Skeletal muscle tissue (tissue), 3 donors: ENCODE measurements at regions not wholly inside any gene's neighbourhood (a gene's known extent, or its start where the extent isn't known, plus 50 kb on each side); places are given as distances from the start of the nearest gene placed in this dataset.

Source experiments
- H3K27ac ChIP-seq: one replicate; pipeline ENCODE4 v1.7.0; 2013; ENCODE audit warnings: mild to moderate bottlenecking, low read depth, low read length, inconsistent platforms
- H3K27me3 ChIP-seq, 3 donors: one replicate each; pipeline ENCODE4 v1.7.0; 2013; ENCODE audit warnings: low read length in 3 of 3; ENCODE audit not compliant: control insufficient read depth in 3 of 3, insufficient read depth in 3 of 3
- H3K36me3 ChIP-seq, 3 donors: one replicate each; pipeline ENCODE4 v1.7.0; 2013; ENCODE audit warnings: low read length in 3 of 3; ENCODE audit not compliant: control insufficient read depth in 3 of 3, insufficient read depth in 3 of 3
- H3K4me1 ChIP-seq, 3 donors: one replicate each; pipeline ENCODE4 v1.7.0; 2013; ENCODE audit warnings: low read length in 3 of 3, mild to moderate bottlenecking in 3 of 3; ENCODE audit not compliant: control insufficient read depth in 3 of 3, insufficient read depth in 3 of 3
- H3K4me3 ChIP-seq, 3 donors: one replicate each; pipeline ENCODE4 v1.7.0; 2013; ENCODE audit warnings: low read length in 3 of 3
- H3K9ac ChIP-seq, 3 donors: one replicate each; pipeline ENCODE4 v1.7.0; 2013; ENCODE audit warnings: low read length in 3 of 3, mild to moderate bottlenecking in 3 of 3, moderate library complexity in 2 of 3, low read depth in 1 of 3
- H3K9me3 ChIP-seq, 3 donors: one replicate each; pipeline ENCODE4 v1.7.0; 2013; ENCODE audit warnings: low read length in 3 of 3; ENCODE audit not compliant: control insufficient read depth in 3 of 3
- donor health status: Osteomylitis.

DNA sequence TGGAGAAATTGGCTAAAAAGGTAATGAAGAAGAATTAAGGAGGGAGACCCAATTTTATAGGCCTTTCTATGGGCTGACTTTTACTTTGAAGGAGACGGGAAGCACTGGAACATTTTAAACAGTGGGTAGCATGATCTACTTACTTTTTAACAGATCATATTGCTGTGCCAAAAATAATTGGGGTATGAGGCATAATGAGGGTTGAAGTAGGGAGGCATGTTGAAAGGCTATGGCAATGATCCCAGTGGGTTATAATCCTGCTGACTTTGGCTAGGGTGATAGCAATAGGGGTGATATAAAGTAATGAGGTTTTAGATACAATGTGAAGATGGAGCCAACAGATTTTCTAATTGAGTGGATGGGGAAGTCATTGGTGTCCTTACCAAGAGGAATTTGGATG lies 73.2 kb downstream of the GPR37 start:
- no peaks in the 10 kb centered on the region for H3K9me3 ChIP-seq
- H3K27me3 ChIP-seq, result no peaks in the 10 kb centered on the region
- H3K4me1 ChIP-seq, result peaks cover 0 to 6% (median 0%) of the 10 kb centered on the region in 3 donors
- no peak overlapping the region for H3K4me3 ChIP-seq
- H3K9ac ChIP-seq, result no peak overlapping the region
- no peak overlapping the region for H3K27ac ChIP-seq
- H3K36me3 ChIP-seq, result no peaks in the 10 kb centered on the region

DNA sequence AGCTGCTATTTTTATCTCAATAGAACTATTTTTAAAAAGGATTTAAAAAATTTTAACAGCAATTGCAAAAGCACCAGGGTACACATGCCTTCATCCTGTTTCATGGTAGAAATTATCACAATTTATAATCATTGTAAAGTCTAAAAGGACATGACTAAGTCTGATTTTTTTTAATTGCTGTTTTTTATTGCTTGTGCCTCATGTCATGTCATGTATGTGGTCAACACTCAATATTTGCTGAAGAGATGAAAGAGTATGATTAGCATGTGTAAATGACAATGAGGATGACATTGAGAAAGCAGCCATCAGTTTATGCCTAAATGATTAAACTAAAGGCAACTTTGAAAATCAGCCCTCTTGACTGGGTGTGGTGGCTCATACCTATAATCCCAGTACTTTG lies 74.8 kb downstream of the GPR37 start:
- Histone ChIP-seq H3K27me3 (no peaks in the 10 kb centered on the region), H3K4me1 (peaks cover 0 to 6% (median 0%) of the 10 kb centered on the region in 3 donors), H3K4me3 (no peak overlapping the region), H3K27ac (no peak overlapping the region), H3K36me3 (no peaks in the 10 kb centered on the region), H3K9ac (no peak overlapping the region), H3K9me3 (no peaks in the 10 kb centered on the region)

DNA sequence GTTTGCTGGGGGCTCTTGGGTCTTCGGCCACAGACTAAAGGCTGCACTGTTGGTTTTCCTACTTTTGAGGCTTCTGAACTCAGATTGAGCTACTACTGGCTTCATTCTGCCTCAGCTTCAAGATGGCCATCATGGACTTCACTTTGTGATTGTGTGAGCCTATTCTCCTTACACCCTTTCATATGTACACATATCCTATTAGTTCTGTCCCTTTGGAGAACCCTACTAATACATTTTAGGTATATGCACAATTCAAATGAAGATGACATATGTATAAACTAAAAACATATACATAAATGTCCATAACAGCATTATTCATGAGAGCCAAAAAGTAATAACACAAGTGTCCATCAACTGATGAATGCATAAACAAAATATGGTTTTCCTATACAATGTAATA lies 75.7 kb downstream of the GPR37 start:
- Histone ChIP-seq H3K4me3 (no peak overlapping the region), H3K9me3 (no peaks in the 10 kb centered on the region), H3K36me3 (no peaks in the 10 kb centered on the region), H3K9ac (no peak overlapping the region), H3K27me3 (no peaks in the 10 kb centered on the region), H3K4me1 (peaks cover 0 to 6% (median 0%) of the 10 kb centered on the region in 3 donors), H3K27ac (no peak overlapping the region)

DNA sequence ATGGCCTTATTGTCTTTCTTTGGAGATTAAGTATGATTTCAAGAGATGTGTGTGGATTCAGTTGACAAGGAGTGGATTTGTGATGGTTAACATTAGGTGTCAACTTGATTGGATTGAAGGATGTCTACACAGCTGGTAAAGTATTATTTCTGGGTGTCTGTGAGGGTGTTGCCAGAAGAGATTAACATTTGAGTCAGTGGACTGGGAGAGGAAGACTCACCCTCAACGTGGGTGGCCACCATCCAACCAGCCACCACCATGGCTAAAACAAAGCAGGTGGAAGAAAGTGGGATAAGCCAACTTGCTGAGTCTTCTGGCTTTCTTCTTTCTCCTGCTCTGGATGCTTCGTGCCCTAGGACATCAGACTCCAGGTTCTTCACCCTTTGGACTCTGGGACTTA lies 76.1 kb downstream of the GPR37 start:
- Histone ChIP-seq H3K27me3 (no peaks in the 10 kb centered on the region), H3K27ac (no peak overlapping the region), H3K4me1 (peaks cover 0 to 6% (median 0%) of the 10 kb centered on the region in 3 donors), H3K9ac (no peak overlapping the region), H3K36me3 (no peaks in the 10 kb centered on the region), H3K9me3 (no peaks in the 10 kb centered on the region), H3K4me3 (no peak overlapping the region)

DNA sequence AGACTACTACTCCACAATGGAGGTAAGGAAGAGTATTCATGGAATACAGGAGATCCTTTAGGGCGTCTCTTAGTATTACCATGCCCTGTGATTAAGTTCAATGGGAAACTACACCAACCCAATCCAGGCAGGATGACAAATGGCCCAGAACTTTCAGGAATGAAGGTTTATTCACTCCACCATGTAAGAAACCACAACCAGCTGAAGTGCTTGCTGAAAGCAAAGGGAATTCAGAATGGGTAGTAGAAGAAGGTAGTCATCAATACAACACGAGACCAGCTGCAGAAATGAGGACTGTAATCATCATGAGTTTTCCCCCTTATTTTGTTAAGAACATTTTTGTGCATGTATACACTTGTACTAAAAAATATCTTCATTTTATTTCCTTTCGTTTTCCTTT lies 76.6 kb downstream of the GPR37 start:
- Histone ChIP-seq H3K27me3 (no peaks in the 10 kb centered on the region), H3K36me3 (no peaks in the 10 kb centered on the region), H3K4me3 (no peak overlapping the region), H3K4me1 (peaks cover 0 to 6% (median 0%) of the 10 kb centered on the region in 3 donors), H3K27ac (no peak overlapping the region), H3K9me3 (no peaks in the 10 kb centered on the region), H3K9ac (no peak overlapping the region)

DNA sequence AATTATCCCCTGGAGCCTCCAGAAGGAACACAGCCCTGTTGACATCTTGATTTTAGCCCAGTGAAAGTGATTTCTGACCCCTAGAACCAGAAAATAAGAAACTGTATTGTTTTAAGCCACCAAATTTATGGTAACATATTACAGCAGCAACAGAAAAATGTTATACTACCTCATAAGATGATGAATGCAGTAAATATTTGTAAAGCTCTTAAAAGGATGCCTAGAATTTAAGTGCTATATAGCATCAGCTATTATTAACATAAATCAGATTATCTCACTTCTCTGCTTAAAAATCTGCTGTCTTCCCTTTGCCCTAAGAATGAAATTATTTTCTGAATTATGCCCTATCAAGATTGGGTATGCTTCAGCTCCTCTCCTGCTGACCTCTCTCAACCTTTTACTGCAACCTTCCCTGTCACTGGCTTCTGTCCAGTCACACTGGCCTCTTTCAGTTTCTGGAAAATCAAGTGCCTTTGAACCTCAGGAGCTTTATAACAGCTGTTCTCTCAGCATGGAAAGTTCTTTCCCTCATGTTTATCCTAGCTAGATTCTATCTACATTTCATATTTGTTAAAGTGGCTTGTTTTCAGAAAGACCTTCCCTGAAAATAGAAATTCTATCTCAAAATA lies 78.9 kb downstream of the GPR37 start:
- no peak overlapping the region for H3K4me3 ChIP-seq
- H3K36me3 ChIP-seq, result no peaks in the 10 kb centered on the region
- H3K4me1 ChIP-seq, result no peaks in the 10 kb centered on the region
- no peak overlapping the region for H3K9ac ChIP-seq
- H3K27ac ChIP-seq, result no peak overlapping the region
- H3K9me3 ChIP-seq, result no peaks in the 10 kb centered on the region
- H3K27me3 ChIP-seq, result no peaks in the 10 kb centered on the region

DNA sequence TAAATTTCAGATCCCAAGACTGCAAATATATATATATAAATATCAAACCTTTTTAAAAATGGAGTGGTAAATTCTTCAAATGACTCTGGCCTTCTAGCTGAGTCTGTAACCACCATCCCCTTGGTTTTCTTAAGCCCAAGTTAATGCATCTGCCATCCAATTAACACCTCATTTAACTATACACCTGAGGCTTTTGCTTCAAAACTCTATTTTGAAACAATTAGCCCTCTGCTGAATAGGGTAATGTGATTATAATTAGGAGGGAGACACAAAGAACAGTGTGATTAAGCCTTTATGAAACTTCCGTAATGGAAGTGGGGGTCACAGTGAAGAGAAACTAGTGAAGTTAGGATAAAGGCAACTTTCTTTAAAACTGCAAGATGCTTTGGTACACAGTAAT lies 83.6 kb downstream of the GPR37 start:
- H3K4me3 ChIP-seq, result no peak overlapping the region
- H3K4me1 ChIP-seq, result no peaks in the 10 kb centered on the region
- no peaks in the 10 kb centered on the region for H3K9me3 ChIP-seq
- H3K27me3 ChIP-seq, result no peaks in the 10 kb centered on the region
- H3K27ac ChIP-seq, result no peak overlapping the region
- H3K36me3 ChIP-seq, result no peaks in the 10 kb centered on the region
- H3K9ac ChIP-seq, result no peak overlapping the region

DNA sequence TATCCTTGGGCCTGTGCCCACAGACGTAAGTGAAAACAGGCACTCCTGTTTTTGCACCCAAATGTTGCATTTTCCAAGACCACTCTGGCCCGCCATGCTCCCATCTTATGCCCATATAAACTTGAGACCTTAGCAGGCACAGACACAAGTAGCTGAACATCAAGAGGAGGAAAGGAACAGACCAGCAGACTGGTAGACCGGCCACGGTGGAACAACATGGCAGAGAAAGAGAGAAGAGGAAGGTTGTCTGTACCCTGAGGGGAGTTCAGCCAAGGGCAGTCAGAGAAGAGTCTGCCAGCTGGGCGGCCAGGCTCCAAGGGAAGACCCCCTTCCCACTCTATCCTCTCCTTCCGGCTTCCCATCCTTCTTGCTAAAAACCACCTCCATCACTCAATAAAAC lies 85.3 kb downstream of the GPR37 start:
- H3K4me3 ChIP-seq, result no peak overlapping the region
- no peaks in the 10 kb centered on the region for H3K9me3 ChIP-seq
- no peaks in the 10 kb centered on the region for H3K4me1 ChIP-seq
- H3K9ac ChIP-seq, result no peak overlapping the region
- H3K27me3 ChIP-seq, result no peaks in the 10 kb centered on the region
- H3K36me3 ChIP-seq, result no peaks in the 10 kb centered on the region
- no peak overlapping the region for H3K27ac ChIP-seq

DNA sequence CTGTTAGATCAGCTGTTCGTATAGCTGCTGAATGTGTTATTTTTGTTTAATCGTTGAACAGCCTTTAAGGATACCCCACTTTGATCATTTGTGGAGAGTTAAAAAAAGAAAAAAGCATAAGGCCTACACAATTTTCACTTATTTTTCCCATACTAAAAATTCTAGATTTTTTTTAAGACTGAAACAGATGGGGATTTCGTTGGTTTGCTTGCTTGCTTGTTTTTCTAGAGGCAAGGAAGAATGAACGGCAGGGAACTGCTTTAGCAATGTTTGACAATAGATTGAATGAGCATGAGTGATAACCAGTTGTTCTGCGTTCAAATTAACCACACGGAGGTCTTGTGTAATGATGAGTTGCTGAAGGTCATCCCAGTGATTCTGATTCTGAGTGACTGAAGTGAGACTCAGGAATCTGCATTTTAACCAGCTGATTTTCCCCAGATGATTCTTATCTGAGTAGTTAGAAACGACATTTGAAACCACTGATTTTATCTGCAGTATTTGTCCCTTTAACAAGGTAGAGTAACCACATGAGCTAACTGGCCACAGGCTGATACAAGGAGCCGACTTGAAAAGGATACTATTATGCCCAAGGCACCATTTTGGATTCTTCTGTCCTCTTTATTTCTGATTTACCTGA lies 85.9 kb downstream of the GPR37 start:
- no peaks in the 10 kb centered on the region for H3K36me3 ChIP-seq
- H3K27ac ChIP-seq, result no peak overlapping the region
- H3K9me3 ChIP-seq, result no peaks in the 10 kb centered on the region
- no peak overlapping the region for H3K4me3 ChIP-seq
- H3K9ac ChIP-seq, result no peak overlapping the region
- H3K4me1 ChIP-seq, result no peaks in the 10 kb centered on the region
- H3K27me3 ChIP-seq, result no peaks in the 10 kb centered on the region

DNA sequence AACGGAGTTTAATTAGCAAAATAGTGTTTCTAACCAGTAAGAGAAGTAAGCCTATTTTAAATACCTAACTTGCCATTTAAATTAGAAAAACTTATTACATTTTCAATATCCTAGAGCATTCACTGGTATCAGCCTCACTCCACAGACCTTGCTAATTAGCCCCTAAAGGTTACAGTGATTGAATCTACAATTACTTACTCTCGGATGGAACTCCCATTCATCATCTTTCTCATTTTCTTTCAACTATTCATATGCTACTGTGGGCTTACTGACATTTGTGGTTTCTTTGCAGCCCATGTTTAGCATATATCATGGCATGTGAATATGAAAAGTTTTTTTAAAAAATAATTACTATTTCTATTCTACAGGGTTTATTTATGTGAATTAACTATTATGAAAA lies 86.4 kb downstream of the GPR37 start:
- Histone ChIP-seq H3K9me3 (no peaks in the 10 kb centered on the region), H3K27ac (no peak overlapping the region), H3K4me3 (no peak overlapping the region), H3K36me3 (no peaks in the 10 kb centered on the region), H3K27me3 (no peaks in the 10 kb centered on the region), H3K4me1 (no peaks in the 10 kb centered on the region), H3K9ac (no peak overlapping the region)
